SK-N-SH (cell line): ENCODE measurements at regions not wholly inside any gene's neighbourhood (a gene's known extent, or its start where the extent isn't known, plus 50 kb on each side); places are given as distances from the start of the nearest gene placed in this dataset.

ENCODE experiments used
- EP300 ChIP-seq, 2 experiments: IDR thresholded peaks; 2 replicates each; pipeline versions ENCODE4 v1.4.0 to v1.6.1; 2012; ENCODE audit warnings: borderline replicate concordance in 1 of 2, low read depth in 1 of 2, low read length in 1 of 2
- FOXJ3 ChIP-seq: sonication (generic); formaldehyde crosslinking; IDR thresholded peaks from 2 replicates; pipeline ENCODE4 v1.5.1; 2020; ENCODE audit warnings: mild to moderate bottlenecking, missing genetic modification reagents
- GABPA ChIP-seq: IDR thresholded peaks from 2 replicates; pipeline ENCODE4 v1.4.0; 2012; ENCODE audit warnings: low read depth, mild to moderate bottlenecking
- RFX5 ChIP-seq: IDR thresholded peaks from 2 replicates; pipeline ENCODE4 v1.6.1; 2012; ENCODE audit warnings: mild to moderate bottlenecking, improper control_type of control experiment, low read length

DNA sequence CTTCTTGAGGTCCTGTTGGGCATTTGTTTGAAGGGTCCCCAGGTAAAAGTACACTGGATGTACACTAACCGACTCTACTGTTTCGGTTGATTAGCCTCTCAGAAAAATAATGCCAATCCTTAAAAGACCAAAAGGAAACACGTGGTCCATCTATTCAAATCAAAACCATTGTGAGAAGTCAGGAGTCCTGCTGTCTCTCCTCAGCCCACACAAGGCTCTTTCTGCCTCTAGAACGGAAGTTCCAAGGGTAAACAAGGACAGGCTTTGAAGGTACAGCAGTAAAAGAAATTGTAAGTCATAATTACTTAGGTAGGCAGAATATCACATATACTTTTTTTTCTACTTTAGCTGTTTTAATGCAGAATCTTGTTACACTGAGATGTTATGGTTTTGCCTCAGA, 71.7 kb upstream of the TPK1 start:
- TF ChIP-seq FOXJ3 (CRISPR knock-in tag) (no peak), RFX5 (no peak), GABPA (no peak), EP300 (IDR thresholded peaks at IDR 0.05; ENCODE audit: borderline replicate concordance in 1 of 2, low read depth in 1 of 2, low read length in 1 of 2) (no peak)
